ENCODE measurements at regions not wholly inside any gene's neighbourhood (a gene's known extent, or its start where the extent isn't known, plus 50 kb on each side); places are given as distances from the start of the nearest gene placed in this dataset.
"Not testable (repeated sequence)": the region's sequence is repeated elsewhere in the genome, so short reads cannot be mapped to it uniquely, and the experiment has no call there.

DNA sequence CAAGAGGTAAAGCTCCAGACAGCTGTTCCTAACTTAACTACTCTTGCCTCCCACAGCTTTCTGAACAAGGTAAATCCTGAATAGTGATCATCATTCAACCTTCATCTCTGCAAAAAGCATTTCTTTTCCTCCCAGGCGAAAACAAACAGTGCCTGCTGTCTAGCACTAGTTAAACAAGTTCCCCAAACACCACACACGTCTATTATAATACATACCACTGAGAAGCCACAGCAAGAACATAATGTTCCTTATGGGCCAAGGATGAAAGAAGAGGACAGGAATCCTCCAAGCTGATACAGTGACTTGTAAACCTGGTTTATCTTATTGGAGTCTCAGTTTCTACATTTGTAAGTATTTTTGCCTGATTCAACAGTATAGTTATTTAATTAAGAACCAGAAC, 56.1 kb upstream of the PDPR start:
- not testable (repeated sequence) for H3K9me3 ChIP-seq (ENCODE audit: insufficient read depth, low read length); H3K9ac ChIP-seq (ENCODE audit: insufficient read length, low read depth); H3K27me3 ChIP-seq (ENCODE audit: insufficient read depth, insufficient read length); H3K4me3 ChIP-seq (ENCODE audit: insufficient read length, low read depth); H3K4me1 ChIP-seq (ENCODE audit: insufficient read depth, insufficient read length); H3K36me3 ChIP-seq (ENCODE audit: insufficient read depth, insufficient read length, low read length); DNase-seq (ENCODE audit: low read depth, low spot score)

DNA sequence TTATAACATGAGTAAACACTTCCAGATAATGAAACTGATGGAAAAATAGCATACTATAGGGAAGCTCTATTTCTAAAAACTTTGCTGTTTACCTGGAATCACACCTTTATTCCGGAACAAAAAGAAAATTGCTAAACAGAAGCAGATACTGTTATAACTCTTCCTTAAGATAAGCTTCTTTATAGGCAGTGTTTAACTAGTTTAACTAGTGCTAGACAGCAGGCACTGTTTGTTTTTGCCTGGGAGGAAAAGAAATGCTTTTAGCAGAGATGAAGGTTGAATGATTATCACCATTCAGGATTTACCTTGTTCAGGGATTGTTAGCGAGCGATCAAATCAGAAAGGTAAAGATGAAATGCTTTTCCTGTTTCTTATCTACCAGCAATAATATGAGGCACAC, 54.7 kb upstream of the PDPR start:
- not testable (repeated sequence) for H3K9me3 ChIP-seq (ENCODE audit: insufficient read depth, low read length); H3K36me3 ChIP-seq (ENCODE audit: insufficient read depth, insufficient read length, low read length); DNase-seq (ENCODE audit: low read depth, low spot score); H3K9ac ChIP-seq (ENCODE audit: insufficient read length, low read depth); H3K4me3 ChIP-seq (ENCODE audit: insufficient read length, low read depth); H3K4me1 ChIP-seq (ENCODE audit: insufficient read depth, insufficient read length); H3K27me3 ChIP-seq (ENCODE audit: insufficient read depth, insufficient read length)

DNA sequence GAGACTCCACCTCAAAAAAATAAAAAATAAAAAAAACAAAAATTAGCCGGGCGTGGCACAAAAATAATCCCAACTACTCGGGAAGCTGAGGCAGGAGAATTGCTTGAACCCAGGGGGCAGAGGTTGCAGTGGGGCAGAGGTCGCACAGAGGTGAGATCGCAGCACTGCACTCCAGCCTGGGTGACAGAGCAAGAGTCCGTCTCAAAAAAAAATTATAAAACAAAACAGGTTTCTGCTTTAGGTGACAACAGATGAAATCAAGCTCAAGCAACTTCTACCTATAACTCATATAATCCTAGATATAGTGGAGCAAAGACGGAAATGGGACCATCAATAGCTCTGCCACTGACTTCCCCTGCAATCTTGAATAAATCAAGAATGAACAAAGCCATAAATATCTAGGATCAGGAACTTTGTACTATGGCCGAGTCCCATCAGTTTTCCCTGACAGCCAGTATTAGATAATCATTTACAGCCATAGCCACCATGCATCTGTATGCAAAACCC, 53.6 kb upstream of the PDPR start:
- not testable (repeated sequence) for DNase-seq (ENCODE audit: low read depth, low spot score); H3K4me1 ChIP-seq (ENCODE audit: insufficient read depth, insufficient read length); H3K36me3 ChIP-seq (ENCODE audit: insufficient read depth, insufficient read length, low read length); H3K9ac ChIP-seq (ENCODE audit: insufficient read length, low read depth); H3K4me3 ChIP-seq (ENCODE audit: insufficient read length, low read depth); H3K9me3 ChIP-seq (ENCODE audit: insufficient read depth, low read length); H3K27me3 ChIP-seq (ENCODE audit: insufficient read depth, insufficient read length)

DNA sequence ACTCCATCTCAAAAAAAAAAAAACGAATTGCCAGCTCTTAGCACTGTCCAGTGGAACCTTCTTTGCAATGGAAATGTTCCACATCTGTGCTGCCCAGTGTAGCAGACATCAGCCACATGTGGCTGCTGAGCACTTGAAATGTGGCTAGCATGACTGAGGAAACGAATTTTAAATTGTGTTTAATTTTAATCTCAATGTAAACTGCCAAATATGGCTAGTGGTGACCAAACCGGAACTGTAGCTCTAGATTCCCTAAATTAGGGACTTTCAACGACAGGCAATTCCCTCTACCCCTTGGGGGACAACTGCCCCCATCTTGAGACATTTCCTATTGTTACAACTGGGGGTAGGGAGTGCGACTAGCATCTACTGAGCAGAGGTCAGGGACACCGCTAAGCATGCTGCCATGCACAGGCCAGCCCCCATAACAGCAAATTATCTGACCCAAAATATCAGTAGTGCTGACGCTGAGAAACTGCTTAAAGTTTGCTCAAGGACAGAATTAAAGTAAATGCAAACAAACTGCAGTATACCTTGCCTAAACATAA, 52.4 kb upstream of the PDPR start:
- H3K9ac ChIP-seq (ENCODE audit: insufficient read length, low read depth); H3K4me1 ChIP-seq (ENCODE audit: insufficient read depth, insufficient read length); DNase-seq (ENCODE audit: low read depth, low spot score); H3K9me3 ChIP-seq (ENCODE audit: insufficient read depth, low read length); H3K27me3 ChIP-seq (ENCODE audit: insufficient read depth, insufficient read length); H3K4me3 ChIP-seq (ENCODE audit: insufficient read length, low read depth); H3K36me3 ChIP-seq (ENCODE audit: insufficient read depth, insufficient read length, low read length): not testable (repeated sequence)

DNA sequence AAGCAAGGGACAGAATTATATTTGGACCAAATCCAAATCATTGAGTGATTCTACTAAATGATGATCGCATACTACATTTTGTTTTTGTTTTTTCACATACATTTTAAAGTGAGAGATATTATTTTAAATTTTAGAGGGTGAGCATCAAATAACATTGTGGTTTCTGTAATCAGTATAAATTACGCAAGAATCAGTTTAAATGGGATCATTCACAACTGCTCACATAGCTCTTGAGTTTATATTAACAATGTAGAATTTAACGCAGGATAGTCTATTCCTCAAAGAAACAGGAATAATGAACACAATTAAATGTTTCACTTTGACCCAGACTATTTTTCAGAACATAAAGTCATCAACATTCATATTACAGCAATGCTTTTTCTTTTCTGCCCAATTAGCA, 51.2 kb upstream of the PDPR start:
- H3K9me3 ChIP-seq (ENCODE audit: insufficient read depth, low read length); DNase-seq (ENCODE audit: low read depth, low spot score); H3K27me3 ChIP-seq (ENCODE audit: insufficient read depth, insufficient read length); H3K4me3 ChIP-seq (ENCODE audit: insufficient read length, low read depth); H3K36me3 ChIP-seq (ENCODE audit: insufficient read depth, insufficient read length, low read length); H3K4me1 ChIP-seq (ENCODE audit: insufficient read depth, insufficient read length); H3K9ac ChIP-seq (ENCODE audit: insufficient read length, low read depth): not testable (repeated sequence)
